Activated naive CD8-positive, alpha-beta T cell (primary cell): ENCODE measurements at regions not wholly inside any gene's neighbourhood (a gene's known extent, or its start where the extent isn't known, plus 50 kb on each side); places are given as distances from the start of the nearest gene placed in this dataset.
"Not testable (repeated sequence)": the region's sequence is repeated elsewhere in the genome, so short reads cannot be mapped to it uniquely, and the experiment has no call there.

Experiments used
- H3K27ac Mint-ChIP-seq: one replicate; pipeline ENCODE4 v1.8.0; 2021; ENCODE audit warnings: mixed read lengths
- H3K27me3 Mint-ChIP-seq: one replicate; pipeline ENCODE4 v1.8.0; 2021; ENCODE audit warnings: mixed read lengths
- H3K36me3 Mint-ChIP-seq: one replicate; pipeline ENCODE4 v1.8.0; 2021; ENCODE audit warnings: mixed read lengths
- H3K4me1 Mint-ChIP-seq: one replicate; pipeline ENCODE4 v1.8.0; 2021; ENCODE audit warnings: low read depth, mixed read lengths
- H3K4me3 Mint-ChIP-seq: one replicate; pipeline ENCODE4 v1.8.0; 2021; ENCODE audit warnings: mild to moderate bottlenecking, mixed read lengths
- H3K9me3 Mint-ChIP-seq: one replicate; pipeline ENCODE4 v1.8.0; 2021; ENCODE audit warnings: low read depth, mixed read lengths

GRCh38 chr17:6927290-6928126 is 68.3 kb upstream of the ALOX12 start:
- H3K27ac Mint-ChIP-seq: no peak overlapping the region
- H3K9me3 Mint-ChIP-seq: no peaks in the 10 kb centered on the region
- peaks cover 24% of the 10 kb centered on the region for H3K4me1 Mint-ChIP-seq
- H3K36me3 Mint-ChIP-seq: peaks cover 6% of the 10 kb centered on the region
- no peak overlapping the region for H3K4me3 Mint-ChIP-seq
- H3K27me3 Mint-ChIP-seq: no peaks in the 10 kb centered on the region

- Mint-ChIP-seq H3K9me3 (no peaks in the 10 kb centered on the region), H3K36me3 (peaks cover 6% of the 10 kb centered on the region), H3K27ac (no peak overlapping the region), H3K4me1 (peaks cover 19% of the 10 kb centered on the region), H3K4me3 (no peak overlapping the region), H3K27me3 (no peaks in the 10 kb centered on the region)
These were observed 67.7 kb upstream of the ALOX12 start for GRCh38 chr17:6928193-6928592.

- H3K27me3 Mint-ChIP-seq: no peaks in the 10 kb centered on the region
- H3K4me1 Mint-ChIP-seq: no peaks in the 10 kb centered on the region
- no peak overlapping the region for H3K27ac Mint-ChIP-seq
- no peak overlapping the region for H3K4me3 Mint-ChIP-seq
- no peaks in the 10 kb centered on the region for H3K9me3 Mint-ChIP-seq
- H3K36me3 Mint-ChIP-seq: peaks cover 2% of the 10 kb centered on the region
These were observed 65.1 kb upstream of the ALOX12 start for GRCh38 chr17:6930749-6931148.

DNA sequence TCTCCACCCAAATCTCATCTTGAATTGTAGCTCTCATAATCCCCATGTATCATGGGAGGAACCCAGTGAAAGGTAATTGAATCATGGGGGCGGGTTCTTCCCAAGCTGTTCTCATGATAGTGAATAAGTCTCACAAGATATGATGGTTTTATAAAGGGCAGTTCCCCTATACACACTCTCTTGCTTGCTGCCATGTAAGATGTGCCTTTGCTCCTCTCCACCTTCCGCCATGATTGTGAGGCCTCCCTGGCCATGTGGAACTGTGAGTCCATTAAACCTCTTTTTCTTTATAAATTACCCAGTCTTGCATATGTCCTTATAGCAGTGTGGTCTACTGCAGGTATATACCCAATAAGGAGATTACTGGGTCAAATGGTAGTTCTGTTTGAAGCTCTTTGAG is 61.3 kb upstream of the ALOX12 start:
- H3K27me3 Mint-ChIP-seq, H3K27ac Mint-ChIP-seq, H3K9me3 Mint-ChIP-seq, H3K4me1 Mint-ChIP-seq, H3K36me3 Mint-ChIP-seq, H3K4me3 Mint-ChIP-seq: not testable (repeated sequence)

DNA sequence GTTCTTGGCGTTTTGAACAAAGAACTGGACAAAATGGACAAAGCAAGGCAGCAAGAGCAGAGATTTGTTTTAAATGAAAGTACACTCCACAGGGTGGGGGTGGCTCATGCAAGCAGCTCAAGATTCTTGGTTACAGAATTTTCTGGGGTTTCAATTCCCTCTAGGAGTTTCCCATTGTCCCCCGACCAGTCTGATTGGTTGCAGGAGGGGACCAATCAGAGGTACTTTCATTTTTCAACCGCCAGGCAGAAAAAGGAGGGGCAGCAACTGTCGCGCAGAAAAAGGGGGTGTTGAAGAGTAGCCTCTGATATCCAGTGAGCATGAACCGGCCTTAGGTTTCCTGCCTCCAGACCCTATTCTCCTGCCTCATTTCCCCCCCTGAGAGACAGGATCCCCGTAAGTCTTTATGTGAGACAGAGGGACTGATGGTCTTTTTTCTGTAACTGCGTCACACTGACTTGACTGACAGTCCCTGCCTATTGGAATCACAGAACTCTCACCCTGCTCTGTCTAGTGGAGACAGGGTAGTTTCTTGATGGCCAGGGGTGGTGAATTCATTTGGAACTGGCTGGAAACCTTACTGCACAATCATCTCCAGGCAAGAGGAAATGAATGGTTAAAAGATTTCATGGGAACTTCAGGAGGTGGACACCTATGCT is 59.4 kb upstream of the ALOX12 start:
- H3K27me3 Mint-ChIP-seq: no peaks in the 10 kb centered on the region
- H3K9me3 Mint-ChIP-seq: no peaks in the 10 kb centered on the region
- H3K36me3 Mint-ChIP-seq: no peaks in the 10 kb centered on the region
- peak overlapping the region; percentile 71 for H3K4me3 Mint-ChIP-seq
- peak overlapping the region; percentile 50 for H3K27ac Mint-ChIP-seq
- H3K4me1 Mint-ChIP-seq: peaks cover 11% of the 10 kb centered on the region

DNA sequence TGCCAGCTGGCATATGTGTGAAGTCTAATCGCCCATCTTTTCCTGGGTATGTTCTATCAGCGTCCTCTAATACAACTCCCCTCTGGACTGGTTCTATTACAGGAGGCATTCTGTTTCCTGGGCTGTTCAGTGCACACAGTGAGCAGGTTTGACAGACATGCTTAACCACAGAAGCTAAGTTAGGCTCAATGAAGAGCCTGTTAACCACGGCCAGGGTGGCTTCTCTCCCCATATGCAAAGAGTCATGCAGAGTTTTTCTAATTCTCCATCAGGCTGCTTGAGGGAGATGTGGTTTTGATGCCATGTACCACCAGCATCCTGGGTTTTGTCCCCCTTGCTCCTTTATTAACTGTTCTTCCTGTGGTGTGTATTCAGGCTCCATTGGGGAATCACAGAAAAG is 57.2 kb upstream of the ALOX12 start:
- H3K4me1 Mint-ChIP-seq: peaks cover 11% of the 10 kb centered on the region
- H3K36me3 Mint-ChIP-seq: no peaks in the 10 kb centered on the region
- peak overlapping the region; percentile 10 for H3K4me3 Mint-ChIP-seq
- H3K27me3 Mint-ChIP-seq: no peaks in the 10 kb centered on the region
- H3K27ac Mint-ChIP-seq: no peak overlapping the region
- H3K9me3 Mint-ChIP-seq: no peaks in the 10 kb centered on the region

GRCh38 chr17:6940186-6940649 is 55.6 kb upstream of the ALOX12 start:
- H3K9me3 Mint-ChIP-seq: no peaks in the 10 kb centered on the region
- no peaks in the 10 kb centered on the region for H3K36me3 Mint-ChIP-seq
- no peak overlapping the region for H3K27ac Mint-ChIP-seq
- no peaks in the 10 kb centered on the region for H3K27me3 Mint-ChIP-seq
- H3K4me3 Mint-ChIP-seq: peak overlapping the region; percentile 54
- peaks cover 11% of the 10 kb centered on the region for H3K4me1 Mint-ChIP-seq

GRCh38 chr17:6941989-6942388 is 53.9 kb upstream of the ALOX12 start:
- no peaks in the 10 kb centered on the region for H3K9me3 Mint-ChIP-seq
- H3K27me3 Mint-ChIP-seq: no peaks in the 10 kb centered on the region
- H3K27ac Mint-ChIP-seq: no peak overlapping the region
- H3K36me3 Mint-ChIP-seq: no peaks in the 10 kb centered on the region
- H3K4me3 Mint-ChIP-seq: no peak overlapping the region
- peaks cover 11% of the 10 kb centered on the region for H3K4me1 Mint-ChIP-seq

GRCh38 chr17:6943406-6943805 is 52.4 kb upstream of the ALOX12 start:
- no peak overlapping the region for H3K4me3 Mint-ChIP-seq
- no peaks in the 10 kb centered on the region for H3K9me3 Mint-ChIP-seq
- no peak overlapping the region for H3K27ac Mint-ChIP-seq
- no peaks in the 10 kb centered on the region for H3K27me3 Mint-ChIP-seq
- H3K4me1 Mint-ChIP-seq: peaks cover 11% of the 10 kb centered on the region
- no peaks in the 10 kb centered on the region for H3K36me3 Mint-ChIP-seq
